Islet of Langerhans (tissue), 1 donor: ENCODE measurements at regions not wholly inside any gene's neighbourhood (a gene's known extent, or its start where the extent isn't known, plus 50 kb on each side); places are given as distances from the start of the nearest gene placed in this dataset.
"Not testable (repeated sequence)": the region's sequence is repeated elsewhere in the genome, so short reads cannot be mapped to it uniquely, and the experiment has no call there.

Experiments
- FAIRE-seq: peaks from one replicate; lab custom pipeline; 2011; peaks lifted over from hg19 to GRCh38; lab: Jason Lieb, UNC

DNA sequence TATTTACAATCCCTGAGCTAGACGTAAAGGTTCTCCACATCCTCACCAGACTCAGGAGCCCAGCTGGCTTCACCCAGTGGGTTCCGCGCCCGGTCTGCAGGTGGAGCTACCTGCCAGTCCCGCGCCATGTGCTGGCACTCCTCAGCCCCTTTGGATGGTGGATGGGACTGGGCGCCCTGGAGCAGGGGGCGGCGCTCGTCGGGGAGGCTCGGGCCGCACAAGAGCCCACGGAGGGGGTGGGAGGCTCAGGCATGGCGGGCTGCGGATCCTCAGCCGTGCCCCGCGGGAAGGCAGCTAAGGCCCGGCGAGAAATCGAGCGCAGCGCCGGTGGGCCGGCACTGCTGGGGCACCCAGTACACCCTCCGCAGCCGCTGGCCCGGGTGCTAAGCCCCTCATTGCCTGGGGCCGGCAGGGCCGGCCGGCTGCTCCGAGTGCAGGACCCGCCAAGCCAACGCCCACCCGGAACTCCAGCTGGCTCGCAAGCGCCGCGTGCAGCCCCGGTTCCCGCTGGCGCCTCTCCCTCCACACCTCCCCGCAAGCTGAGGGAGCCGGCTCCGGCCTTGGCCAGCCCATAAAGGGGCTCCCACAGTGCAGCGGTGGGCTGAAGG lies 448.3 kb downstream of the COL11A1 start:
- not testable (repeated sequence) for FAIRE-seq

DNA sequence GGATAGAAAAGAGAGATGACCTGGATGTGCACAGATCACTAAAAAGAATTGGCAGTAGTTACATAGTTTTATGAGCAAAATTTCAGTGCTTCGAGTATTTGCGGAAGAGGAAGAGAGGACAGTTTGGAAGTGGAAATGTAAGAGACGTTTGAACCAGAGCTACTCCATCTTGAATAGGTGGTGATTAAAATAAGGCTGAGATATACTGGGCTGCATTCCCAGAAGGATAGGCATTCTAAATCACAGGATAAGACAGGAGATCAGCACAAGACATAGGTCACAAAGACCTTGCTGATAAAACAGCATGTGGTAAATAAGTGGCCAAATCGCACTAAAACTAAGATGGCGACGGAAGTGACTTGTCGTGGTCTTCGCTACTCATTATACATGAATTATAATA lies 453.3 kb downstream of the COL11A1 start:
- no peak for FAIRE-seq

DNA sequence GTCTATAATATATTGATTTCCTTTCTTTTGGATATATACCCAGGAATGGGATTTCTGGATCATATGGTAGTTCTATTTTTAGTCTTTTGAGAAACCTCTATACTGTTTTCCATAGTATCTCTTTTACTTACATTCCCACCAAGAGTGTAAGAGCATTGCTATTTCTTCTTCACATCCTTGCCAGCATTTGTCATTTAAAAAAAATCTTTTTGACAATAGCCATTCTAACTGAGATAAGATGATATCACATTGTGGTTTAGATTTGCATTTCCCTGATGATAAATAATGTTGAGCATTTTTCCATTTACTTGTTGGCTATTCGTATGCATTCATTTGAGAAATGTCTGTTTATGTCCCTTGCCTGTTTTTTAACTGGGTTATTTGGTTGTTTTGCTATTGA lies 467.4 kb downstream of the COL11A1 start:
- FAIRE-seq, result no peak

GRCh38 chr1:102640312-102640711 lies 468.0 kb downstream of the COL11A1 start:
- no peak for FAIRE-seq

DNA sequence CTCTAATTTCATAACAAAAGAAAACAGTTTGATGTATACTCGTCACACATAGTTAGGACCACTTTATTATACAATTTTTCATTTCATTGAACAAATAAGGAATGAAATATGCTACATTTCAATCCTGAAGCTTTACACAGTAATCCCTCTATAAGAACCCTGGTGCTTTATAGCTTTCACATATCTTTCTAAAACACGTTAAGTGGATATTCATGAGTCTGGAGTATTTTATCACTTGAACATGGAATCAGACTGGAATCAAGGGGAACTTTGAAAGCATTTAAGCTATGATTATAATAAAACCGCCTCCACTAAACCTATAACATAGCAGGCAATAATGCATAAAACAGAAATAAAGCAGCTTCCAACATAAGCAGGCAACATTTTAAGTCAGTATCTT lies 476.6 kb downstream of the COL11A1 start:
- no peak for FAIRE-seq

DNA sequence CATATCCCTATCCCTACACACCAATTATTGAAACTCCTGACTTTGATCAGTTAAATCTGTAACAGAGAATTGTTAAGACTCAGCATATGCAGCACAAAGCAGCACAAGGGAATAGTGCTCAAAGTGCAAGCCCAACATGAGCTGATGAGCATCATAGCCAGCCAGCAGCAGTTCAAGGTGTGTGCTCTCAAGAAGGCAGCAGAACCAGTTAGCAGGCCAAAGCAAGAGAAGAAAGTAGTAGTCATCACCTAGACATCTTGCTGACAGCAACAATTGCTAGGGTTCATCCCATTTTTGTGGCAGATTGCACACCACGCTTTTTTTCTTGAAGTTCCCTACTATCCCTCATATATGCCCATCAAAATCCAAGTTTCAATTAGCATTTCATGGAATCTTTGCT lies 478.3 kb downstream of the COL11A1 start:
- FAIRE-seq, result no peak

GRCh38 chr1:102628109-102628613 lies 480.2 kb downstream of the COL11A1 start:
- no peak for FAIRE-seq

GRCh38 chr1:102627145-102627544 lies 481.2 kb downstream of the COL11A1 start:
- FAIRE-seq, result no peak

GRCh38 chr1:102615896-102616295 lies 492.4 kb downstream of the COL11A1 start:
- no peak for FAIRE-seq

DNA sequence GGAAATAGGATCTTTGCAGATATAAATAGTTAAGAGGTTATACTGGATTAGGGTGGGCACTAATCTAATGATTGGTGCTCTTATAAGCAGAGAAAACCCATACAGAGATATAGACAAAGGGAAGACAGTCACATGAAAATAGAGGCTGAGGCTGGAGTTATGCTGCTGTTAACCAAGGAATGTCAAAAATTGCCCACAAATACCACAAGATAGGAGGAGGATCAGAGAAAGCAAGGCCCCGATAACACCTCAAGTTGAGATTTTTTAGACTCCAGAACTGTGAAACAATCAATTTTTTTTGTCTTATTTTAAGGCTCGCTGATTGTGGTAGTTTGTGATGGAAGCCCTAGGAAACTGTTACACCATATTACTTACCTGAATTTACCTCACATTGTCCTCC lies 513.2 kb downstream of the COL11A1 start:
- no peak for FAIRE-seq

DNA sequence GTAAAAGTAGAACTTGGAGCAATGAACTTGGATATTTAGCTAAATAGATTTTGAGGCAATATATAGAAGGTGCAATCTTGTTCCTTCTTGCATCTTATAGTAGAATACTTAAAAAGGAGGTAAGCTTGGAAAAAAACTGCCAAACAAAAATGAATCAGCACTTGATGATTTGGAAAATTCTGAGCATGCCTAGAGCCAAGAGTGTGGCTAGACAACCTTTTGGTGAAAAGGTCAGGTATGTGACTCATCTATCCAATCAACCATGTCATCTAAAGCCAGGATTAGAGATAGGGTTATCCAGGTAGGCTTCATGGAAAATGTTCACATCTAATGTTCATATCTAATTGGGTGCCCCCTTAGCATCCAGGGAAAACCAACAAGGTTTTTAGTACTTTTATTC lies 515.0 kb downstream of the COL11A1 start:
- no peak for FAIRE-seq

GRCh38 chr1:102588536-102588935 lies 519.8 kb downstream of the COL11A1 start:
- FAIRE-seq, result no peak

- no peak for FAIRE-seq
These were observed 522.3 kb downstream of the COL11A1 start for GRCh38 chr1:102586022-102586421.

GRCh38 chr1:102580806-102581205 lies 527.5 kb downstream of the COL11A1 start:
- no peak for FAIRE-seq

DNA sequence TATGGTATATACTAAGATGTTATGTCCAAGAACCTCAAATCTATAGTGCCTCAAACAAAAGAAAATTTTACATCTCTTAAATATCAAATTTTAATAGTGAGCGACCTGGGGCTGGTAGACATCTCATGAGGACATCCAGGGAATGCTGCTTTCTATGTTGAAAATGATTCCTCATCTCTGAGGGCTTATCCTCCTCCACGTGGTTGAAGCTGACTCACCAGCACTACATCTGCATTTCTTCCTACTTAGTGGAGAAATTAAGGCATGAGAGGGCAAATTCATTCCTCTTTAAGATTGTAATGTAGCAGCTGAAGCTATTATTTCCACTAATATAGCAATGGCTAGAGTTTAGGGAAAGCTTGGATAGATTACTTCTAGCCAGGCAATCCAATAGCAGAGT lies 529.5 kb downstream of the COL11A1 start:
- no peak for FAIRE-seq

DNA sequence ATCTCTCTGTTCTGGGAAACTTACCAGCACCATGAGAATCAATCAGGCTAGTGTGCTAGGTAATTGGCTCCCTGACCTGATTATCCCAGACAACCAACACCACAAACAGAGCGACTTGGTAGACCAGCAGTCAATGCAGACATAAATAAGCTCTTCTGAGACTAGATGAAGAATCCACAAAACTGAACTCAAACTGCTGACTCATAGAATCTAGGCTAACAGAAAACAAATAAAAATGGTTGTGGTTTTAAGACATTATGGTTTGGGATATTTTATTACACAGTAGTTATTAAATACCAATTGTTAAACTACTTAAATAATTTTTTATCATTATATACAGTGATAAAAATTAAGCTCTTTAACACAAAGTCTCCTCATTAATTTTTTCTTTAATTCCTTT lies 535.7 kb downstream of the COL11A1 start:
- FAIRE-seq, result no peak

DNA sequence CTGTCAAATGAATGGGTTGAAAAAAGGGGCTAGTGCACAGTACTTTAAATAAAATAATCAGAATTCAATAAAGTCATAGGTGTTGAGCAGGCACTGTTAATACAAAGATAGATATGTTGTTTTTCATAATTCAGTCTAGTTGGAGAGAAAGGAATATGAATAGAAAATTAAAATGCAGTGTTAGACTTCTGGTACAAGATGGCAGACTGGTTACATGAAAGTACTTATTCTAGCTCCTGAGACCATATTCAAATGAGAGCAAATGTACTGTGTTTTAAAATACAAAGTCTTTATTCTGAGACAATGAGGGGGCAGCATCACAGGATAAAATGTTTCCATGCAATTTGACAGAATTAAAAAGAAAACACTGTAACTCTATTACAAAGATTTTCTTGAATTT lies 542.1 kb downstream of the COL11A1 start:
- no peak for FAIRE-seq

GRCh38 chr1:102562380-102562779 lies 545.9 kb downstream of the COL11A1 start:
- FAIRE-seq, result no peak

DNA sequence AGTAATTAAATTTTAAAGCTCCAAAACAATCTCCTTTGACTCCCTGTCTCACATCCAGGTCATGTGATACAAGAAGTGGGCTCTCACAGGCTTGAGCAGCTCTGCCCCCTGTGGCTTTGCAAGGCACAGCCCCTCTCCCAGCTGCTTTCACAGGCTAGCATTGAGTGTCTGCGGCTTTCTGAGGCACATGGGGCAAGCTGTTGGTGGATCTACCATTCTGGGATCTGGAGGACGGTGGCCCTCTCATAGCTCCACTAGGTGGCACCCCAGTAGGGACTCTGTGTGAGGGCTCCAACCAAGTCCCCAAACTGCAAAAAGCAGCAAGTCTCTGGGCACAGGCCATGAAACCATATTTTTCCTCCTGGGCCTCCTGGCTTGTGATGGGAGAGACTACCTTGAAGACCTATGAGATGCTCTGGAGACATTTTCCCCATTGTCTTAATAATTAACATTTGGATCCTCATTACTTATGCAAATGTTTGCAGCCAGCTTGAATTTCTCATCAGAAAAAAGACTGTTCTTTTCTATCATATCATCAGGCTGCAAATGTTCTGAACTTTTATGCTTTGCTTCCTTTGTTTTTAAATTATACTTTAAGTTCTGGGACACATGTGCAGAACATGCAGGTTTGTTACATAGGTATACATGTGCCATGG lies 554.1 kb upstream of the OLFM3 start:
- no peak for FAIRE-seq

- FAIRE-seq, result no peak
These were observed 549.5 kb upstream of the OLFM3 start for GRCh38 chr1:102546251-102546650.

DNA sequence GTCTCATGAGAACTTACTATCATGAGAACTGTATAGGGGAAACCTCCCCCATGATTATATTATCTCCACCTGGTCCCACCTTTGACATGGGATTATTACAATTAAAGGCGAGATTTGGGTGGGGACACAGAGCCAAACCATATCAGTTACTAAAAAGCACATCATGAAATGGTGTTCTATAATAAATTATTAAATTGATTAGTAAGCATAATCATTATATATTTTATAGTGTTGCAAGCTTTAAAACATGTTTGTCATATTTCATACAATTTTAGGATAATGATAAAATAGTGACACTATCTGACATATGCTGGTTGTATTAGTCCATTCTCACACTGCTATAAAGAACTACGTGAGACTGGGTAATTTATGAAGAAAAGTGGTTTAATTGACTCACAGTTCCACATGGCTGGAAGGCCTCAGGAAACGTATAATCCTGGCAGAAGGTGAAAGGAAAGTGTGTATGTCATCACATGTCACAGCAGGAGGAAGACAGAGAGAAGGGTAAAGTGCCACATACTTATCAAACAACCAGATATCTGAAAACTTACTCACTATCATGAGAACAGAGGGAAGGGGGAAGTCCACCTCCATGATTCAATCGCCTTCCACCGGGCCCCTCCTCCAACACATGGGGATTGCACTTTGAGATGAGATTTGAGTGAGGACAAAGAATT lies 539.2 kb upstream of the OLFM3 start:
- FAIRE-seq, result no peak

DNA sequence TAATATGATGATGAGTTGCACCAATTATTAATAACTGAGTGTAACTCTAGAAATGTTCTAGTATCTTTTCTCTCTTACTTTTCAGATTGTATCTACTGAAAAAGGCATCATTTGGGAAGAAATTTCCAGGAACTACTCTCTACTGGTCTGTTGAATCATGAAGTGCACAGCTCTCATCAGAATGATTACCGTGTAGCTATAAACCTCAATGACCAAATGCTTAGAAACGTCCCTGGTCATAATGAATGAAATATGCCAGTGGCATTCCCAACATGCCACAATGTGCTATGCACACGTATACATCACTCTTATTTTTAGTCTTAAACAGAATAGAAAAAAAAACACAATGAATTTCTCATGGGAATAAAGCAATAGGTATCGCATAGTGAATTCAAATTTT lies 534.3 kb upstream of the OLFM3 start:
- FAIRE-seq, result no peak

DNA sequence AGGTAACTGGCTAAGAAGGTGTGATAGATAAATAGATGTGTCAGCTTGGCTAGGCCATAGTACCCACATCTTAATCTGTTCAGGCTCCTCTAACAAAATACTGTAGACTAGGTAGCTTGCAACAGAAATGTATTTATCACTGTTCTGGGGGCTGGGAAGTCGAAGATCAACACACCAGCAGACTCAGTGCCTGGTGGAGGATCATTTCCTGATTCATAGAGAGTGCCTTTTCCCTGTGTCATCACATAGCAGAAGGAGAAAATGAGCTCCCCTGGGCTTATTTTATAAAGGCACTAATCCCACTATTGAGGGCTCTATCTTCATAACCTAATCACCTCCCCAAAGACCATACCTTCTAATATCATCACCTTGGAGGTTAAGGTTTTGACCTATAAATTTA lies 532.7 kb upstream of the OLFM3 start:
- FAIRE-seq, result no peak

DNA sequence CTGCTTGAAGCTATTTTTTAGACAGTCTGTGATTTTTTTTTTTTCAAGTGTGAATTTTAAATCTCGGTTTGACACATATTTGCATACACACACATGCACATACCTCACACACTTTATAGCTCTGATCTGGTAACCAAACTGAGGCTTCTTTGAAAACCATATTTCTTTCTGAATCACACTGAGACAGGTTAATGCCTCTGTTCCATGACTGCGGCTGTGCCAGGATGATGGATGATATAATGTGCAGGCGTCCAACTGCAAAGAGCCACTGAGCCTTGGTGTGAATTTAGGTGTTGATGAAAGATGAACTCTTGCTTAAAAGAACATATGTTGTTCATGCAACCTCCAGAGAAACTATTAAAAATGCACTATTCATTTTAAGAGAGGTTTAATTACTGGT lies 504.0 kb upstream of the OLFM3 start:
- no peak for FAIRE-seq
